Peyer's patch (tissue), 4 donors: ENCODE measurements at regions not wholly inside any gene's neighbourhood (a gene's known extent, or its start where the extent isn't known, plus 50 kb on each side); places are given as distances from the start of the nearest gene placed in this dataset.

Experiments used
- DNase-seq, 3 donors: peaks; one replicate each; pipeline ENCODE4 v3.0.0-alpha.2; 2017 to 2019
- H3K27ac ChIP-seq, 4 donors: fragments of 200-600 bp; sonication (generic); one replicate each; pipeline ENCODE4 v1.5.1; 2016 to 2019
- H3K27me3 ChIP-seq, 2 donors: fragments of 200-600 bp; sonication (generic); one replicate each; pipeline ENCODE4 v1.5.1; 2019
- H3K36me3 ChIP-seq, 3 donors: fragments of 200-600 bp; sonication (generic); one replicate each; pipeline ENCODE4 v1.5.1; 2016 to 2019
- H3K4me1 ChIP-seq, 4 donors: fragments of 200-600 bp; sonication (generic); one replicate each; pipeline ENCODE4 v1.5.1; 2016 to 2019
- H3K4me3 ChIP-seq, 4 donors: fragments of 200-600 bp; sonication (generic); 1 replicate in 3 of 4; 2 replicates in 1 of 4; pipeline ENCODE4 v1.5.1; 2016 to 2019; ENCODE audit warnings: mild to moderate bottlenecking in 1 of 4
- H3K9me3 ChIP-seq, 4 donors: fragments of 200-600 bp; sonication (generic); one replicate each; pipeline ENCODE4 v1.5.1; 2016 to 2019; ENCODE audit warnings: mild to moderate bottlenecking in 1 of 4
- POLR2A ChIP-seq, 2 donors: fragments of 450-650 bp; IDR thresholded peaks; one replicate each; pipeline ENCODE4 v1.5.1; 2017; ENCODE audit warnings: antibody characterized with exemption in 2 of 2, mild to moderate bottlenecking in 2 of 2, moderate library complexity in 2 of 2
- TF ChIP-seq, protein P1 (sequence below), 6 experiments: fragments of 450-650 bp in 4 of 6; fragments of 200-600 bp in 2 of 6; sonication (generic) in 1 of 6; IDR thresholded peaks; one replicate each; pipeline ENCODE4 v1.5.1; 2017 to 2019; ENCODE audit warnings: antibody characterized with exemption in 6 of 6, mild to moderate bottlenecking in 3 of 6, moderate library complexity in 1 of 6

DNA sequence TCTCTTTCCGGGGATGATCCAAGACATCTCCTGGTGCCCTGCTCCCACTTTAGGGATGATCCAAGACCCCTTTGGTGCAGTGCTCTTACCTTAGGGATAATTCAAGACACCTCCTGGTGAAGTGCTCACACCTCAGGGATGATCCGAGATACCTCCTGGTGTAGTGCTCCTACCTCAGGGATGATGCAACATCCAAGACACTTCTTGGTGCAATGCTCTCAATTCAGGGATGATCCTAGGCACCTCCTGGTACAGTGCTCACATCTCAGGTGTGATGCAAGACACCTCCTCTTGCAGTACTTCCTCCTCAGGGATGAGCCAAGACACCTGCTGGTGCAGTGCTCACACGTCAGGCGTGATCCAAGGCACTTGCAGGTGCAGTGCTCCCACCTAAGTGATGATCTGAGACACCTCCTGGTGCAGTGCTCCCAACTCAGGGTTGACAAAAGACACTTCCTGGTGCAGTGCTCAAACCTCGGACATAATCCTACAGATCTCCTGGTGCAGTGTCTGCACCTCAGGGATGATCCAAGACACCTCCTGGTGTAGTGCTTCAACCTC, 122.3 kb downstream of the ASB1 start:
- Histone ChIP-seq H3K27ac (no peak overlapping the region), H3K27me3 (no peaks in the 10 kb centered on the region), H3K9me3 (peaks cover 0 to 6% (median 0%) of the 10 kb centered on the region in 4 donors), H3K36me3 (no peaks in the 10 kb centered on the region), H3K4me3 (no peak overlapping the region), H3K4me1 (no peaks in the 10 kb centered on the region)
- DNase-seq = no peak
- TF ChIP-seq POLR2A (IDR thresholded peaks at IDR 0.05) = no peak
- TF ChIP-seq, protein P1, sequence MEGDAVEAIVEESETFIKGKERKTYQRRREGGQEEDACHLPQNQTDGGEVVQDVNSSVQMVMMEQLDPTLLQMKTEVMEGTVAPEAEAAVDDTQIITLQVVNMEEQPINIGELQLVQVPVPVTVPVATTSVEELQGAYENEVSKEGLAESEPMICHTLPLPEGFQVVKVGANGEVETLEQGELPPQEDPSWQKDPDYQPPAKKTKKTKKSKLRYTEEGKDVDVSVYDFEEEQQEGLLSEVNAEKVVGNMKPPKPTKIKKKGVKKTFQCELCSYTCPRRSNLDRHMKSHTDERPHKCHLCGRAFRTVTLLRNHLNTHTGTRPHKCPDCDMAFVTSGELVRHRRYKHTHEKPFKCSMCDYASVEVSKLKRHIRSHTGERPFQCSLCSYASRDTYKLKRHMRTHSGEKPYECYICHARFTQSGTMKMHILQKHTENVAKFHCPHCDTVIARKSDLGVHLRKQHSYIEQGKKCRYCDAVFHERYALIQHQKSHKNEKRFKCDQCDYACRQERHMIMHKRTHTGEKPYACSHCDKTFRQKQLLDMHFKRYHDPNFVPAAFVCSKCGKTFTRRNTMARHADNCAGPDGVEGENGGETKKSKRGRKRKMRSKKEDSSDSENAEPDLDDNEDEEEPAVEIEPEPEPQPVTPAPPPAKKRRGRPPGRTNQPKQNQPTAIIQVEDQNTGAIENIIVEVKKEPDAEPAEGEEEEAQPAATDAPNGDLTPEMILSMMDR (IDR thresholded peaks at IDR 0.05) = no peak

DNA sequence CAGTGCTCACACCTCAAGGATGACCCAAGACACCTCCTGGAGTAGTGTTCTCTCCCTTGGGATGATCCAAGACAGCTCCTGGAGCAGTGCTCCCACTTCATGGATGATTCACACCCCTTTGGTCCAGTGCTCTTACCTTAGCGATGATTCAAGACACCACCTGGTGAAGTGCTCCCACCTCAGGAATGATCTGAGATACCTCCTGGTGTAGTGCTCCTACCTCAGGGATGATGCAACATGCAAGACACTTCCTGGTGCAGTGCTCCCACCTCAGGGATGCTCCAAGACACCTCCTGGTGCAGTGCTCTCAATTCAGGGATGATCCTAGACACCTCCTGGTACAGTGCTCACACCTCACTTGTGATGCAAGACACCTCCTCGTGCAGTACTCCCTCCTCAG, 123.1 kb downstream of the ASB1 start:
- Histone ChIP-seq H3K4me3 (no peak overlapping the region), H3K4me1 (no peaks in the 10 kb centered on the region), H3K27me3 (no peaks in the 10 kb centered on the region), H3K36me3 (no peaks in the 10 kb centered on the region), H3K9me3 (peaks cover 0 to 8% (median 0%) of the 10 kb centered on the region in 4 donors), H3K27ac (no peak overlapping the region)
- no peak for TF ChIP-seq POLR2A (IDR thresholded peaks at IDR 0.05)
- TF ChIP-seq, protein P1 (IDR thresholded peaks at IDR 0.05) = no peak
- no peak for DNase-seq

DNA sequence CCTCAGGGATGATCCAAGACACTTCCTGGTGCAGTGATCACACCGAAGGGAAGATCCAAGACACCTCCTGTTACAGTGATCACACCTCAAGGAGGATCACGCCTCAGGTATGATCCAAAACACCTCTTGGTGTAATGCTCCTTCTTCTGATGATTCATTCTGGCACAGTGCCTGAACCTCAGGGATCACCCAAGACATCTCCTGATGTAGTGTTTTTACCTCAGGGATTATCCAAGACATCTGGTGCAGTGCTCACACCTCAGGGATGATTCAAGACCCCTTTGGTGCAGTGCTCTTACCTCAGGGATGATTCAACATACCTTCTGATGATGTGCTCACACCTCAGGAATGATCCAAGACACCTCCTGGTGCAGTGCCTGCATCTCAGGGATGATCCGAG, 124.4 kb downstream of the ASB1 start:
- no peak overlapping the region for H3K27ac ChIP-seq
- no peak overlapping the region for H3K4me3 ChIP-seq
- DNase-seq = no peak
- no peaks in the 10 kb centered on the region for H3K4me1 ChIP-seq
- H3K36me3 ChIP-seq = no peaks in the 10 kb centered on the region
- TF ChIP-seq, protein P1 (IDR thresholded peaks at IDR 0.05) = no peak
- TF ChIP-seq POLR2A (IDR thresholded peaks at IDR 0.05) = no peak
- H3K27me3 ChIP-seq = no peaks in the 10 kb centered on the region
- peaks cover 0 to 8% (median 0%) of the 10 kb centered on the region in 4 donors for H3K9me3 ChIP-seq

DNA sequence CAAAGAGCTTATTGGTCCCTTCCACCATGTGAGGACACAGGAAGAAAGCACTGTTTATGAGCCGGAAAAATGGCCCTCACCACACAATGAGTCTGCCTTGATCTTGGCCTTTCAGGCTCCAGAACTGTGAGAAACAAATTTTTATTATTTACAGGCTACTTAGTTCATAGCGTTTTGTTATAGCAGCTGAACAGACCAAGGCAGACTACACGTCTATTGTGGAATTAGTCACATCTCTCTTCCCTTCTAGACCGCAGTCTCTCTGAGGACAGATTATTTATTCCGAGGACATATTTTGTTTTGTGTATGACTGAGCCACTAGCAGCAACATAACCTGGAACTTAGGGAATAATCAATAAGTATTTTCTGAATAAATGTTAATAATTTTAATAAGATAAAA, 125.5 kb downstream of the ASB1 start:
- no peak overlapping the region for H3K4me3 ChIP-seq
- no peaks in the 10 kb centered on the region for H3K4me1 ChIP-seq
- H3K9me3 ChIP-seq = peaks cover 0 to 8% (median 0%) of the 10 kb centered on the region in 4 donors
- no peaks in the 10 kb centered on the region for H3K27me3 ChIP-seq
- TF ChIP-seq, protein P1 (IDR thresholded peaks at IDR 0.05) = no peak
- no peak for TF ChIP-seq POLR2A (IDR thresholded peaks at IDR 0.05)
- no peak overlapping the region for H3K27ac ChIP-seq
- DNase-seq = no peak
- H3K36me3 ChIP-seq = no peaks in the 10 kb centered on the region

DNA sequence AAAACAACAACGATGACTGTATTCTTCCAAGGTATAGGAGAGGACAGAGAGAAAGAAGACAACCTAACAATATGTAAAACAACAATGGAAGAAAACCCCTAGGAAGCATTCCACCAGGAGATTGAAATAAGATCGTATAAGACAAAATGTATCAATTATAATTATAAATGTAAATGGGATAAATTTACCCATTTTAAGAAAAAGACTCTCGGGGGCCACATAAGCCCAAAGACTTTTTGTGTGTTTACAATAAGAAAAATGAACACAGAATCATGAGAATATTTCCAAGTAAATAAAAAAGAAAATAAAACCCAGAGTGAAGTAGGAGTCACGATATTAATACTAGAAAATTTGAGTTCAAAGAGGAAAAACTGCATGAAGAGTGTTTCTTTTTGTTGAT, 126.4 kb downstream of the ASB1 start:
- no peak for TF ChIP-seq POLR2A (IDR thresholded peaks at IDR 0.05)
- TF ChIP-seq, protein P1 (IDR thresholded peaks at IDR 0.05) = no peak
- DNase-seq = no peak
- Histone ChIP-seq H3K36me3 (no peaks in the 10 kb centered on the region), H3K27me3 (no peaks in the 10 kb centered on the region), H3K9me3 (peaks cover 0 to 8% (median 0%) of the 10 kb centered on the region in 4 donors), H3K4me1 (no peaks in the 10 kb centered on the region), H3K27ac (no peak overlapping the region), H3K4me3 (no peak overlapping the region)
